Heart right ventricle (tissue), 15 donors: ENCODE measurements at regions not wholly inside any gene's neighbourhood (a gene's known extent, or its start where the extent isn't known, plus 50 kb on each side); places are given as distances from the start of the nearest gene placed in this dataset.

ENCODE experiments used
- ATAC-seq, 8 donors: fragments of 200-7000 bp; cut with Tn5 transposase; one replicate each; pipeline ENCODE4 v1.9.1; 2020; ENCODE audit warnings: mild to moderate bottlenecking in 8 of 8, moderate library complexity in 8 of 8, moderate number of reproducible peaks in 1 of 8
- DNase-seq, 2 donors: peaks; one replicate each; pipeline ENCODE4 v3.0.0-alpha.2; 2020
- H3K27ac ChIP-seq, 10 donors: fragments of 200-600 bp; sonication (generic) in 2 of 10; one replicate each; pipeline versions ENCODE4 v1.5.0 to v1.8.0; 2020 to 2022; ENCODE audit warnings: mild to moderate bottlenecking in 3 of 10
- H3K27me3 ChIP-seq, 7 donors: fragments of 200-600 bp; one replicate each; pipeline ENCODE4 v1.8.0; 2021 to 2022; ENCODE audit warnings: mild to moderate bottlenecking in 2 of 7
- H3K36me3 ChIP-seq, 9 donors: fragments of 200-600 bp; sonication (generic) in 1 of 9; one replicate each; pipeline versions ENCODE4 v1.5.0 to v1.8.0; 2020 to 2022; ENCODE audit warnings: mild to moderate bottlenecking in 2 of 9
- H3K4me1 ChIP-seq, 9 donors: fragments of 200-600 bp; sonication (generic) in 1 of 9; one replicate each; pipeline versions ENCODE4 v1.5.0 to v1.8.0; 2020 to 2022; ENCODE audit warnings: mild to moderate bottlenecking in 4 of 9
- H3K4me3 ChIP-seq, 10 donors: fragments of 200-600 bp; sonication (generic) in 2 of 10; one replicate each; pipeline versions ENCODE4 v1.5.0 to v1.8.0; 2020 to 2022; ENCODE audit warnings: mild to moderate bottlenecking in 7 of 10, moderate library complexity in 2 of 10
- H3K9me3 ChIP-seq, 11 donors: fragments of 200-600 bp in 10 of 11; sonication (generic) in 2 of 11; one replicate each; pipeline versions ENCODE4 v1.5.0 to v1.8.0; 2013 to 2022; ENCODE audit warnings: mild to moderate bottlenecking in 2 of 11, control low read depth in 1 of 11, moderate library complexity in 1 of 11
- intact Hi-C, 10 donors: fragments of 100-400 bp; cut with DNase I; formaldehyde crosslinking; loops; one replicate each; pipeline versions ENCODE4 v1.11.1 to v1.14.2; 2022
- microRNA-seq, 2 donors: library from miRNA; unstranded; fragments of <30 nt; microRNA quantifications; one replicate each; pipeline ENCODE4 v1.2.0, GENCODE V29; 2021
- TF ChIP-seq, protein P1 (sequence below), 9 donors: fragments of 200-600 bp; sonication (generic) in 2 of 9; IDR thresholded peaks; one replicate each; pipeline versions ENCODE4 v1.5.0 to v1.8.0; 2021 to 2022; ENCODE audit warnings: antibody characterized with exemption in 9 of 9, mild to moderate bottlenecking in 5 of 9, moderate library complexity in 1 of 9
- donor health status: Arrhythmogenic right ventricular cardiomyopathy.
- donor health status: ischemic (EF 13 %, LVEDD 7.1; RV severe dilation, severe dysfunction).
- donor health status: DM: no; HTN: yes; CAD: no.
- donor health status: DM: no; HTN: no; CAD: no.
- donor health status: ischemic (EF 25% LVEDD 6.9; RV normal size, moderate dysfunction).
- donor health status: ischemic (EF 25% LVEDD 5.7; RV mildly dilated, moderate dysfunction).
- donor health status: healthy.
- donor health status: DM: yes; HTN: yes; CAD: no.
- donor health status: Ischemic cardiomyopathy.
- donor health status: ischemic (EF 35%, LVEDD 5.7; RV mildly dilated, moderate dysfunction).
- donor health status: nonischemic (EF 11% LVEDD 7.7; RV severe dilation, severe dysfunction).
- donor health status: DM: yes; HTN: yes; CAD: no.
- donor health status: PGD.
- donor health status: ischemic (EF 29% LVEDD 5.4; RV normal size, mild dysfunction).
- donor health status: nonischemic (EF 23%, LVEDD 6.1; RV moderate dilation, normal function).

DNA sequence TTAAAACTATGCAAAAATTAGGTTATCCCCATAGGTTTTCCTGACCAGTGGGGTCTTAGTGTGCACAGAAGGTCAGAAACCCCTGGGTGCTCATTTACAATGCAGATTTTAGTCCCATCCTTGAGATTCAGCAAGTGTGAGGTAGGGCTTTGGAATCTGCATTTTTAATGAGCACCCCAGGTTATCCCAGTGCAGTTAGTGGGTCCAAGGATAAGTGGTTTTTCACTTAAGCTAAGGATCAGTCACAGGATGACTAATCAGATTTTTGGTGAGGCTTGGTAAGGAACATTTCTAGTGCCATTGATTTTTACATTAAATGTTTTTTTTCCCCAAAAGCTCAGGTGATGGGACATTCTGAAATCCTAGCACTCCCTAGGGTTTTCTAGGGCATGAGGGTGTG, 50.7 kb upstream of the MGAT5 start:
- Histone ChIP-seq H3K27me3 (no peaks in the 10 kb centered on the region), H3K4me1 (peaks cover 19 to 93% (median 82%) of the 10 kb centered on the region in 9 donors), H3K9me3 (no peaks in the 10 kb centered on the region), H3K36me3 (no peaks in the 10 kb centered on the region), H3K4me3 (no peak overlapping the region), H3K27ac (no peak overlapping the region)
- ATAC-seq, result no peak
- TF ChIP-seq, protein P1, sequence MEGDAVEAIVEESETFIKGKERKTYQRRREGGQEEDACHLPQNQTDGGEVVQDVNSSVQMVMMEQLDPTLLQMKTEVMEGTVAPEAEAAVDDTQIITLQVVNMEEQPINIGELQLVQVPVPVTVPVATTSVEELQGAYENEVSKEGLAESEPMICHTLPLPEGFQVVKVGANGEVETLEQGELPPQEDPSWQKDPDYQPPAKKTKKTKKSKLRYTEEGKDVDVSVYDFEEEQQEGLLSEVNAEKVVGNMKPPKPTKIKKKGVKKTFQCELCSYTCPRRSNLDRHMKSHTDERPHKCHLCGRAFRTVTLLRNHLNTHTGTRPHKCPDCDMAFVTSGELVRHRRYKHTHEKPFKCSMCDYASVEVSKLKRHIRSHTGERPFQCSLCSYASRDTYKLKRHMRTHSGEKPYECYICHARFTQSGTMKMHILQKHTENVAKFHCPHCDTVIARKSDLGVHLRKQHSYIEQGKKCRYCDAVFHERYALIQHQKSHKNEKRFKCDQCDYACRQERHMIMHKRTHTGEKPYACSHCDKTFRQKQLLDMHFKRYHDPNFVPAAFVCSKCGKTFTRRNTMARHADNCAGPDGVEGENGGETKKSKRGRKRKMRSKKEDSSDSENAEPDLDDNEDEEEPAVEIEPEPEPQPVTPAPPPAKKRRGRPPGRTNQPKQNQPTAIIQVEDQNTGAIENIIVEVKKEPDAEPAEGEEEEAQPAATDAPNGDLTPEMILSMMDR (IDR thresholded peaks at IDR 0.05), result no peak
- intact Hi-C loops, result loop anchor here in 3 of 10 donors (10.0 kb wide), 3 partner anchors 62 to 318 kb away; no protein-coding TSS in a partner anchor
- no peak for DNase-seq

Small RNAs in the stretch of these regions (microRNA-seq; reads per million reads assigned to microRNA genes)
- 6.6 to 11.4 reads per million in 2 donors for gene MIR3679
